GM19452 (cell line): ENCODE measurements at regions not wholly inside any gene's neighbourhood (a gene's known extent, or its start where the extent isn't known, plus 50 kb on each side); places are given as distances from the start of the nearest gene placed in this dataset.
"Not testable (repeated sequence)": the region's sequence is repeated elsewhere in the genome, so short reads cannot be mapped to it uniquely, and the experiment has no call there.

ENCODE experiments used
- ATAC-seq: cut with Tn5 transposase; IDR thresholded peaks from one replicate; pipeline ENCODE4 v1.9.1; 2021; ENCODE audit not compliant: unreplicated experiment

GRCh38 chr3:18562364-18563154, 137.4 kb upstream of the SATB1 start:
- ATAC-seq: no peak

- peak; percentile 37 for ATAC-seq
Measured at GRCh38 chr3:18559331-18559842, 134.2 kb upstream of the SATB1 start.

GRCh38 chr3:18558507-18558906, 133.4 kb upstream of the SATB1 start:
- no peak for ATAC-seq

- ATAC-seq: no peak
Measured at GRCh38 chr3:18557216-18557615, 132.1 kb upstream of the SATB1 start.

GRCh38 chr3:18556503-18557135, 131.5 kb upstream of the SATB1 start:
- peak; percentile 88 for ATAC-seq

GRCh38 chr3:18556001-18556408, 130.9 kb upstream of the SATB1 start:
- peak; percentile 37 for ATAC-seq

- not testable (repeated sequence) for ATAC-seq
Measured at GRCh38 chr3:18552579-18553105, 127.5 kb upstream of the SATB1 start.

GRCh38 chr3:18546632-18547031, 121.5 kb upstream of the SATB1 start:
- ATAC-seq: no peak

- no peak for ATAC-seq
Measured at GRCh38 chr3:18544146-18544545, 119.0 kb upstream of the SATB1 start.

- ATAC-seq: no peak
Measured at GRCh38 chr3:18538463-18539230, 113.5 kb upstream of the SATB1 start.

- no peak for ATAC-seq
Measured at GRCh38 chr3:18533039-18533438, 107.9 kb upstream of the SATB1 start.

GRCh38 chr3:18531662-18532061, 106.5 kb upstream of the SATB1 start:
- peak; percentile 88 for ATAC-seq

- no peak for ATAC-seq
Measured at GRCh38 chr3:18529631-18530030, 104.5 kb upstream of the SATB1 start.

GRCh38 chr3:18527691-18528090, 102.6 kb upstream of the SATB1 start:
- no peak for ATAC-seq

GRCh38 chr3:18526667-18527066, 101.5 kb upstream of the SATB1 start:
- ATAC-seq: no peak

- not testable (repeated sequence) for ATAC-seq
Measured at GRCh38 chr3:18516170-18516569, 91.0 kb upstream of the SATB1 start.

GRCh38 chr3:18513091-18513490, 88.0 kb upstream of the SATB1 start:
- no peak for ATAC-seq

GRCh38 chr3:18512007-18512406, 86.9 kb upstream of the SATB1 start:
- no peak for ATAC-seq

- no peak for ATAC-seq
Measured at GRCh38 chr3:18510947-18511346, 85.8 kb upstream of the SATB1 start.

- ATAC-seq: no peak
Measured at GRCh38 chr3:18507333-18507732, 82.2 kb upstream of the SATB1 start.

GRCh38 chr3:18505056-18505455, 79.9 kb upstream of the SATB1 start:
- no peak for ATAC-seq
